ENCODE measurements at regions not wholly inside any gene's neighbourhood (a gene's known extent, or its start where the extent isn't known, plus 50 kb on each side); places are given as distances from the start of the nearest gene placed in this dataset.
A peak's percentile ranks its signal among the peaks of the same experiment; 100 is the strongest.

- DNase-seq, result no peak
Observed at GRCh38 chr5:5615569-5615968, 193.1 kb downstream of the ICE1 start.

GRCh38 chr5:5613261-5613990 is 190.9 kb downstream of the ICE1 start:
- no peak for DNase-seq

- DNase-seq, result no peak
Observed at GRCh38 chr5:5612096-5612495, 189.6 kb downstream of the ICE1 start.

- no peak for DNase-seq
Observed at GRCh38 chr5:5609935-5610334, 187.5 kb downstream of the ICE1 start.

GRCh38 chr5:5605170-5605764 is 182.8 kb downstream of the ICE1 start:
- no peak for DNase-seq

GRCh38 chr5:5602554-5602953 is 180.1 kb downstream of the ICE1 start:
- no peak for DNase-seq

GRCh38 chr5:5598547-5599113 is 176.2 kb downstream of the ICE1 start:
- no peak for DNase-seq

GRCh38 chr5:5593391-5593790 is 170.9 kb downstream of the ICE1 start:
- DNase-seq, result no peak

- DNase-seq, result no peak
Observed at GRCh38 chr5:5592541-5592940, 170.1 kb downstream of the ICE1 start.

- no peak for DNase-seq
Observed at GRCh38 chr5:5591567-5591966, 169.1 kb downstream of the ICE1 start.

GRCh38 chr5:5589857-5590256 is 167.4 kb downstream of the ICE1 start:
- no peak for DNase-seq

- no peak for DNase-seq
Observed at GRCh38 chr5:5588887-5589826, 166.7 kb downstream of the ICE1 start.

GRCh38 chr5:5588386-5588785 is 165.9 kb downstream of the ICE1 start:
- no peak for DNase-seq

GRCh38 chr5:5587474-5587873 is 165.0 kb downstream of the ICE1 start:
- DNase-seq, result no peak

- no peak for DNase-seq
Observed at GRCh38 chr5:5586721-5587120, 164.2 kb downstream of the ICE1 start.

GRCh38 chr5:5585751-5586341 is 163.4 kb downstream of the ICE1 start:
- peak; percentile 77 for DNase-seq

GRCh38 chr5:5584751-5585150 is 162.3 kb downstream of the ICE1 start:
- DNase-seq, result no peak

GRCh38 chr5:5584236-5584745 is 161.8 kb downstream of the ICE1 start:
- DNase-seq, result peak; percentile 94

- no peak for DNase-seq
Observed at GRCh38 chr5:5583832-5584231, 161.4 kb downstream of the ICE1 start.

GRCh38 chr5:5583023-5583765 is 160.7 kb downstream of the ICE1 start:
- DNase-seq, result no peak

- no peak for DNase-seq
Observed at GRCh38 chr5:5581080-5581479, 158.6 kb downstream of the ICE1 start.

GRCh38 chr5:5576744-5577143 is 154.3 kb downstream of the ICE1 start:
- no peak for DNase-seq
